Stomach smooth muscle (tissue), 2 donors: ENCODE measurements at regions not wholly inside any gene's neighbourhood (a gene's known extent, or its start where the extent isn't known, plus 50 kb on each side); places are given as distances from the start of the nearest gene placed in this dataset.

Experiments used
- H3K27ac ChIP-seq: one replicate; pipeline ENCODE4 v1.7.0; 2013; ENCODE audit warnings: mild to moderate bottlenecking, low read length, inconsistent platforms
- H3K27me3 ChIP-seq, 2 donors: one replicate each; pipeline ENCODE4 v1.7.0; 2013; ENCODE audit warnings: low read length in 2 of 2; ENCODE audit not compliant: insufficient read depth in 2 of 2, control insufficient read depth in 1 of 2
- H3K36me3 ChIP-seq, 2 donors: one replicate each; pipeline ENCODE4 v1.7.0; 2013; ENCODE audit warnings: low read length in 2 of 2; ENCODE audit not compliant: control insufficient read depth in 2 of 2, insufficient read depth in 2 of 2
- H3K4me1 ChIP-seq: one replicate; pipeline ENCODE4 v1.7.0; 2013; ENCODE audit warnings: low read length; ENCODE audit not compliant: control insufficient read depth, insufficient read depth
- H3K4me3 ChIP-seq, 2 donors: one replicate each; pipeline ENCODE4 v1.7.0; 2013; ENCODE audit warnings: low read length in 2 of 2
- H3K9ac ChIP-seq, 2 donors: one replicate each; pipeline ENCODE4 v1.7.0; 2013; ENCODE audit warnings: low read length in 2 of 2, mild to moderate bottlenecking in 1 of 2
- H3K9me3 ChIP-seq, 2 donors: one replicate each; pipeline ENCODE4 v1.7.0; 2013; ENCODE audit warnings: low read length in 2 of 2; ENCODE audit not compliant: control insufficient read depth in 2 of 2
- donor health status: healthy.
- donor health status: Pancreatic carcinoma.

GRCh38 chr17:33679595-33679994, 386.5 kb upstream of the ASIC2 start:
- Histone ChIP-seq H3K4me3 (no peak overlapping the region), H3K27me3 (no peaks in the 10 kb centered on the region), H3K9me3 (no peaks in the 10 kb centered on the region), H3K36me3 (no peaks in the 10 kb centered on the region), H3K9ac (no peak overlapping the region), H3K4me1 (no peaks in the 10 kb centered on the region), H3K27ac (no peak overlapping the region)

- peaks cover 0 to 3% of the 10 kb centered on the region in 2 donors for H3K27me3 ChIP-seq
- H3K36me3 ChIP-seq = no peaks in the 10 kb centered on the region
- no peak overlapping the region for H3K27ac ChIP-seq
- H3K9me3 ChIP-seq = no peaks in the 10 kb centered on the region
- H3K4me3 ChIP-seq = no peak overlapping the region
- H3K4me1 ChIP-seq = no peaks in the 10 kb centered on the region
- H3K9ac ChIP-seq = no peak overlapping the region
Observed at GRCh38 chr17:33680472-33680871, 387.4 kb upstream of the ASIC2 start.

- Histone ChIP-seq H3K4me3 (no peak overlapping the region), H3K4me1 (no peaks in the 10 kb centered on the region), H3K9me3 (no peaks in the 10 kb centered on the region), H3K9ac (no peak overlapping the region), H3K27ac (no peak overlapping the region), H3K27me3 (peaks cover 0 to 3% of the 10 kb centered on the region in 2 donors), H3K36me3 (no peaks in the 10 kb centered on the region)
Observed at GRCh38 chr17:33682599-33682998, 389.5 kb upstream of the ASIC2 start.

GRCh38 chr17:33684735-33685134, 391.6 kb upstream of the ASIC2 start:
- H3K9ac ChIP-seq = no peak overlapping the region
- no peaks in the 10 kb centered on the region for H3K36me3 ChIP-seq
- H3K27me3 ChIP-seq = peaks cover 0 to 3% of the 10 kb centered on the region in 2 donors
- H3K27ac ChIP-seq = no peak overlapping the region
- H3K9me3 ChIP-seq = no peaks in the 10 kb centered on the region
- no peaks in the 10 kb centered on the region for H3K4me1 ChIP-seq
- no peak overlapping the region for H3K4me3 ChIP-seq

GRCh38 chr17:33686171-33686570, 393.1 kb upstream of the ASIC2 start:
- H3K9ac ChIP-seq = no peak overlapping the region
- H3K4me3 ChIP-seq = no peak overlapping the region
- H3K4me1 ChIP-seq = no peaks in the 10 kb centered on the region
- H3K9me3 ChIP-seq = no peaks in the 10 kb centered on the region
- H3K27ac ChIP-seq = no peak overlapping the region
- no peaks in the 10 kb centered on the region for H3K36me3 ChIP-seq
- peaks cover 0 to 3% of the 10 kb centered on the region in 2 donors for H3K27me3 ChIP-seq

- H3K36me3 ChIP-seq = no peaks in the 10 kb centered on the region
- H3K9ac ChIP-seq = no peak overlapping the region
- H3K4me1 ChIP-seq = no peaks in the 10 kb centered on the region
- H3K27ac ChIP-seq = no peak overlapping the region
- H3K9me3 ChIP-seq = no peaks in the 10 kb centered on the region
- H3K4me3 ChIP-seq = no peak overlapping the region
- peaks cover 0 to 3% of the 10 kb centered on the region in 2 donors for H3K27me3 ChIP-seq
Observed at GRCh38 chr17:33687831-33688230, 394.7 kb upstream of the ASIC2 start.

- no peak overlapping the region for H3K9ac ChIP-seq
- peaks cover 0 to 3% of the 10 kb centered on the region in 2 donors for H3K27me3 ChIP-seq
- no peaks in the 10 kb centered on the region for H3K36me3 ChIP-seq
- no peak overlapping the region for H3K27ac ChIP-seq
- H3K4me1 ChIP-seq = no peaks in the 10 kb centered on the region
- H3K9me3 ChIP-seq = no peaks in the 10 kb centered on the region
- no peak overlapping the region for H3K4me3 ChIP-seq
Observed at GRCh38 chr17:33688771-33689170, 395.7 kb upstream of the ASIC2 start.

GRCh38 chr17:33689725-33690124, 396.6 kb upstream of the ASIC2 start:
- Histone ChIP-seq H3K9ac (no peak overlapping the region), H3K9me3 (no peaks in the 10 kb centered on the region), H3K27me3 (peaks cover 0 to 3% of the 10 kb centered on the region in 2 donors), H3K36me3 (no peaks in the 10 kb centered on the region), H3K4me1 (no peaks in the 10 kb centered on the region), H3K27ac (no peak overlapping the region), H3K4me3 (no peak overlapping the region)

GRCh38 chr17:33695431-33695830, 402.3 kb upstream of the ASIC2 start:
- Histone ChIP-seq H3K27me3 (peaks cover 0 to 6% of the 10 kb centered on the region in 2 donors), H3K36me3 (no peaks in the 10 kb centered on the region), H3K4me1 (no peaks in the 10 kb centered on the region), H3K9ac (no peak overlapping the region), H3K9me3 (peaks cover 0 to 2% of the 10 kb centered on the region in 2 donors), H3K27ac (no peak overlapping the region), H3K4me3 (no peak overlapping the region)

- Histone ChIP-seq H3K27ac (no peak overlapping the region), H3K9me3 (peaks cover 0 to 2% of the 10 kb centered on the region in 2 donors), H3K36me3 (no peaks in the 10 kb centered on the region), H3K9ac (no peak overlapping the region), H3K4me3 (no peak overlapping the region), H3K27me3 (peaks cover 0 to 6% of the 10 kb centered on the region in 2 donors), H3K4me1 (no peaks in the 10 kb centered on the region)
Observed at GRCh38 chr17:33696102-33696501, 403.0 kb upstream of the ASIC2 start.

- H3K9ac ChIP-seq = no peak overlapping the region
- no peaks in the 10 kb centered on the region for H3K36me3 ChIP-seq
- peaks cover 0 to 9% of the 10 kb centered on the region in 2 donors for H3K27me3 ChIP-seq
Observed at GRCh38 chr17:33697557-33697956, 404.5 kb upstream of the ASIC2 start.

More at GRCh38 chr17:33697557-33697956, 404.5 kb upstream of the ASIC2 start:
- Histone ChIP-seq H3K4me3 (no peak overlapping the region), H3K4me1 (no peaks in the 10 kb centered on the region), H3K9me3 (peaks cover 0 to 2% of the 10 kb centered on the region in 2 donors), H3K27ac (no peak overlapping the region)
